K562 (cell line): ENCODE measurements at regions not wholly inside any gene's neighbourhood (a gene's known extent, or its start where the extent isn't known, plus 50 kb on each side); places are given as distances from the start of the nearest gene placed in this dataset.

Experiments
- ATAC-seq: fragments of 200-7000 bp; cut with Tn5 transposase; 3 replicates; pipeline ENCODE4 v1.9.1; 2020; ENCODE audit warnings: moderate library complexity
- BruUV-seq: library from RNA; stranded (reverse); fragments of 400-500 nt; replicated peaks from 2 replicates; lab custom pipeline; 2021; lab: Mats Ljungman, UMichigan
- CTCF ChIA-PET: fragments of 300-600 bp; formaldehyde crosslinking; extraction: SDS; loops from one replicate; lab custom pipeline; 2021; ENCODE audit warnings: low intra/inter-chr PET ratio; lab: Yijun Ruan, JAX
- POLR2A ChIA-PET: fragments of 300-600, 350-650 bp; sonication (Branson Sonifier 250); formaldehyde crosslinking; extraction: SDS; loops from one replicate; lab custom pipeline; 2021; ENCODE audit warnings: antibody characterized with exemption, inconsistent platforms; lab: Yijun Ruan, JAX
- DNase-seq, 4 experiments: peaks; one replicate each; pipeline versions ENCODE4 v3.0.0 to v3.0.0-alpha.2; 2011 to 2018; ENCODE audit warnings: low spot score in 3 of 4, mixed read lengths in 3 of 4; ENCODE audit errors: extremely low read depth in 1 of 4
- FAIRE-seq: peaks from 2 replicates; lab custom pipeline; 2011; peaks lifted over from hg19 to GRCh38; lab: Jason Lieb, UNC
- H2AFZ ChIP-seq: 2 replicates; pipeline ENCODE4 v1.6.0; 2011; ENCODE audit warnings: low read depth, low read length, control low read depth, inconsistent platforms
- H3K27ac ChIP-seq: fragments of 200-600 bp; 3 replicates; pipeline ENCODE4 v1.8.0; 2011; ENCODE audit warnings: low read depth, mild to moderate bottlenecking, control low read depth, inconsistent platforms, low read length, moderate library complexity, mixed read lengths; ENCODE audit errors: extremely low read depth
- H3K27me3 ChIP-seq, 2 experiments: fragments of 300-600 bp in 1 of 2; 2 replicates in 1 of 2; 3 replicates in 1 of 2; pipeline versions ENCODE4 v1.6.0 to v1.8.0; 2011; ENCODE audit warnings: inconsistent platforms in 2 of 2, low read length in 2 of 2, mild to moderate bottlenecking in 1 of 2, mixed read lengths in 1 of 2, moderate library complexity in 1 of 2; ENCODE audit not compliant: control insufficient read depth in 2 of 2, insufficient read depth in 2 of 2
- H3K36me3 ChIP-seq: fragments of 300-600 bp; 3 replicates; pipeline ENCODE4 v1.8.0; 2011; ENCODE audit warnings: mild to moderate bottlenecking, low read length, inconsistent platforms; ENCODE audit not compliant: control insufficient read depth, insufficient read depth
- H3K4me1 ChIP-seq, 2 experiments: fragments of 200-600 bp in 1 of 2; replicated peaks in 1 of 2; 2 replicates in 1 of 2; 3 replicates in 1 of 2; pipeline versions ENCODE4 v1.5.1 to v1.8.0; 2011; ENCODE audit warnings: inconsistent platforms in 2 of 2, low read length in 2 of 2, mild to moderate bottlenecking in 1 of 2, mixed read lengths in 1 of 2, moderate library complexity in 1 of 2; ENCODE audit not compliant: control insufficient read depth in 2 of 2, insufficient read depth in 2 of 2
- H3K4me2 ChIP-seq: 2 replicates; pipeline ENCODE4 v1.6.1; 2011; ENCODE audit warnings: low read length, control low read depth, inconsistent platforms, mixed read lengths; ENCODE audit not compliant: insufficient read depth
- H3K4me3 ChIP-seq: fragments of 200-600 bp; sonication (generic), shearing (Covaris generic); 2 replicates; pipeline ENCODE4 v1.5.1; 2016; ENCODE audit warnings: control low read depth, inconsistent platforms
- H3K79me2 ChIP-seq: fragments of 200-600 bp; 3 replicates; pipeline ENCODE4 v1.8.0; 2011; ENCODE audit warnings: low read length, inconsistent platforms; ENCODE audit not compliant: control insufficient read depth, insufficient read depth
- H3K9ac ChIP-seq, 2 experiments: 2 replicates each; pipeline versions ENCODE4 v1.6.0 to v1.6.1; 2011; ENCODE audit warnings: low read depth in 2 of 2, low read length in 2 of 2, control low read depth in 1 of 2, inconsistent platforms in 1 of 2, mild to moderate bottlenecking in 1 of 2, mixed read lengths in 1 of 2; ENCODE audit not compliant: insufficient read depth in 1 of 2
- H3K9me1 ChIP-seq: one replicate; pipeline ENCODE4 v1.6.0; 2011; ENCODE audit warnings: inconsistent platforms, mild to moderate bottlenecking, low read length, moderate library complexity; ENCODE audit not compliant: control insufficient read depth, insufficient read depth
- H3K9me3 ChIP-seq: replicated peaks from 2 replicates; pipeline ENCODE4 v1.5.1; 2011; ENCODE audit warnings: low read depth, low read length, inconsistent platforms; ENCODE audit not compliant: control insufficient read depth, insufficient read depth
- H4K20me1 ChIP-seq: replicated peaks from 2 replicates; pipeline ENCODE4 v1.6.1; 2011; ENCODE audit warnings: low read length, inconsistent platforms, mixed read lengths; ENCODE audit not compliant: control insufficient read depth, insufficient read depth
- CBX2 ChIP-seq: fragments of 200-600 bp; sonication (generic); IDR thresholded peaks from one replicate; pipeline ENCODE4 v1.6.1; 2012; ENCODE audit warnings: mild to moderate bottlenecking, low read length, inconsistent platforms; ENCODE audit not compliant: insufficient read depth, poor library complexity, severe bottlenecking
- DIDO1 ChIP-seq: fragments of 450-650 bp; IDR thresholded peaks from 2 replicates; pipeline ENCODE4 v1.6.1; 2016; ENCODE audit warnings: low read depth, missing biosample characterization, missing genetic modification characterization
- ETV6 ChIP-seq, 3 experiments: fragments of 150-350 bp in 1 of 3; sonication (generic) in 1 of 3; formaldehyde crosslinking in 1 of 3; IDR thresholded peaks; 2 replicates each; pipeline versions ENCODE4 v1.6.1 to v1.8.0; 2014 to 2022; ENCODE audit warnings: borderline replicate concordance in 2 of 3, low read depth in 2 of 3, antibody characterized with exemption in 1 of 3, low read length in 1 of 3, mild to moderate bottlenecking in 1 of 3, missing genetic modification reagents in 1 of 3
- HDGF ChIP-seq: fragments of 450-650 bp; IDR thresholded peaks from 2 replicates; pipeline ENCODE4 v1.6.1; 2016
- KDM2B ChIP-seq: fragments of 250-450 bp; sonication (Bioruptor Pico); IDR thresholded peaks from 2 replicates; pipeline ENCODE4 v1.8.0; 2021; ENCODE audit warnings: mild to moderate bottlenecking, moderate library complexity
- MXD1 ChIP-seq: fragments of 250-450 bp; sonication (Bioruptor Pico); IDR thresholded peaks from 2 replicates; pipeline ENCODE4 v1.8.0; 2021; ENCODE audit warnings: borderline replicate concordance, mild to moderate bottlenecking, moderate library complexity; ENCODE audit not compliant: poor library complexity, severe bottlenecking
- WGBS: fragments of 100-300 bp; shearing (Covaris generic); methylation state at CpG from one replicate; pipeline ENCODE4 v1.1.6; 2016; ENCODE audit warnings: low coverage, mixed read lengths; ENCODE audit not compliant: insufficient coverage; ENCODE audit errors: missing lambda C conversion rate; 5-methylcytosine and 5-hydroxymethylcytosine counted together
- in situ Hi-C: fragments of 300-500 bp; cut with MboI; formaldehyde crosslinking; loops from 4 replicates; pipeline ENCODE4 v1.15.0; 2018; ENCODE audit warnings: inconsistent platforms, mixed read lengths
- intact Hi-C: fragments of 100-400 bp; cut with micrococcal nuclease; formaldehyde crosslinking; loops from 2 replicates; pipeline ENCODE4 v1.14.2; 2022

- in situ Hi-C loops: no loop called here
- no peaks in the 10 kb centered on the region for H3K9me1 ChIP-seq
- H2AFZ ChIP-seq: no peak overlapping the region
- ATAC-seq: no peak
- no peaks in the 10 kb centered on the region for H4K20me1 ChIP-seq
- BruUV-seq: no TSS peak
- peaks cover 0 to 4% of the 10 kb centered on the region in 2 experiments; a peak in 2 of 5 replicates for H3K27me3 ChIP-seq
- CTCF ChIA-PET: no interaction called here
- no peak for TF ChIP-seq KDM2B
- no peak for TF ChIP-seq HDGF
- TF ChIP-seq MXD1: no peak
- TF ChIP-seq CBX2: no peak
- no peak for TF ChIP-seq DIDO1
- no peak for TF ChIP-seq ETV6 (IDR thresholded peaks at IDR 0.05; ENCODE audit: borderline replicate concordance in 1 of 2, low read depth in 2 of 2, low read length in 1 of 2)
- no peak for TF ChIP-seq ETV6 (CRISPR knock-in tag; IDR thresholded peaks at IDR 0.05; ENCODE audit: borderline replicate concordance)
- TF ChIP-seq, all 486 proteins: peak for 0
- no peak overlapping the region for H3K27ac ChIP-seq
- no peak for DNase-seq
- no peaks in the 10 kb centered on the region for H3K4me1 ChIP-seq
- H3K4me3 ChIP-seq: no peak overlapping the region
- no peaks in the 10 kb centered on the region for H3K79me2 ChIP-seq
- FAIRE-seq: no peak
- POLR2A ChIA-PET: no interaction called here
- intact Hi-C loops: no loop called here
- no peaks in the 10 kb centered on the region for H3K9me3 ChIP-seq
- no peak overlapping the region for H3K4me2 ChIP-seq
- WGBS: 0% methylated on average over 3 of the region's 3 CpGs
- H3K36me3 ChIP-seq: no peaks in the 10 kb centered on the region
- H3K9ac ChIP-seq: no peak overlapping the region
Measured at GRCh38 chr3:53402326-53402725, 55.0 kb upstream of the DCP1A start.
